ENCODE measurements at regions not wholly inside any gene's neighbourhood (a gene's known extent, or its start where the extent isn't known, plus 50 kb on each side); places are given as distances from the start of the nearest gene placed in this dataset.

- TF ChIP-seq CTCF (IDR thresholded peaks at IDR 0.05) (no peak), POLR2AphosphoS5 (IDR thresholded peaks at IDR 0.05) (no peak)
Measured at GRCh38 chr15:87154761-87155160, 1075.1 kb downstream of the AGBL1 start.

All from suprapubic skin (tissue), 3 donors.